NB4 (cell line): ENCODE measurements at regions not wholly inside any gene's neighbourhood (a gene's known extent, or its start where the extent isn't known, plus 50 kb on each side); places are given as distances from the start of the nearest gene placed in this dataset.

Source experiments
- CTCF ChIP-seq: IDR thresholded peaks from one replicate; pipeline ENCODE4 v1.5.1; 2012; ENCODE audit warnings: low read depth, low read length
- POLR2A ChIP-seq: IDR thresholded peaks from 2 replicates; pipeline ENCODE4 v1.6.1; 2011; ENCODE audit warnings: mild to moderate bottlenecking; ENCODE audit not compliant: insufficient read length; ENCODE audit errors: extremely low read depth
- TF ChIP-seq, protein P1 (sequence below): IDR thresholded peaks from 2 replicates; pipeline ENCODE4 v1.6.1; 2011; ENCODE audit warnings: low read depth, low read length

GRCh38 chr10:6322805-6323204, 120.1 kb downstream of the PFKFB3 start:
- no peak for TF ChIP-seq POLR2A
- TF ChIP-seq CTCF = no peak
- TF ChIP-seq, protein P1, sequence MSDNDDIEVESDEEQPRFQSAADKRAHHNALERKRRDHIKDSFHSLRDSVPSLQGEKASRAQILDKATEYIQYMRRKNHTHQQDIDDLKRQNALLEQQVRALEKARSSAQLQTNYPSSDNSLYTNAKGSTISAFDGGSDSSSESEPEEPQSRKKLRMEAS = no peak
